GM12891 (cell line): ENCODE measurements at regions not wholly inside any gene's neighbourhood (a gene's known extent, or its start where the extent isn't known, plus 50 kb on each side); places are given as distances from the start of the nearest gene placed in this dataset.

Experiments used
- POLR2A ChIP-seq: IDR thresholded peaks from 2 replicates; pipeline ENCODE4 v1.6.1; 2011; ENCODE audit warnings: low read depth, low read length, control low read depth
- POLR2AphosphoS5 ChIP-seq: IDR thresholded peaks from 2 replicates; pipeline ENCODE4 v1.6.1; 2011; ENCODE audit warnings: low read depth, low read length, control low read depth
- TAF1 ChIP-seq: IDR thresholded peaks from 2 replicates; pipeline ENCODE4 v1.6.1; 2011; ENCODE audit warnings: low read depth, low read length, control low read depth

DNA sequence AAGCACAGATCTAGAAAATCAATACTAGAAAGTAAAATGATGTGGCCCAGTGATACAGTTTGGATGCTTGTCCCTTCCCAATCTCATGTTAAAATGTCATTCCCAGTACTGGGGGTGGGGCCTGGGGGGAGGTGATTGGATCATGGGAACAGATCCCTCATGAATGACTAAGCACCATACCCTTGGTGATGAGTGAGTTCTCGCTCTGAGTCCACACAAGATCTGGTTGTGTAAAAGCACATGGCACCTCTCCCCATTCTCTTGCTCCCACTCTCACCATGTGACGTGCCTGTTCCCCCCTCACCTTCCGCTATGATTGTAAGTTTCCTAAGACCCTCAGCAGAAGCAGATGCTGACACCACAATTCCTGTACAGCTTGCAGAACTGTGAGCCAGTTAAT, 234.2 kb upstream of the CDH6 start:
- TF ChIP-seq POLR2A (no peak), POLR2AphosphoS5 (no peak), TAF1 (no peak)
